Urothelium cell line (cell line): ENCODE measurements at regions not wholly inside any gene's neighbourhood (a gene's known extent, or its start where the extent isn't known, plus 50 kb on each side); places are given as distances from the start of the nearest gene placed in this dataset.
A peak's percentile ranks its signal among the peaks of the same experiment; 100 is the strongest.

ENCODE experiments used
- DNase-seq: peaks from one replicate; pipeline ENCODE4 v3.0.0; 2011; ENCODE audit warnings: low spot score, mixed read lengths
- FAIRE-seq: peaks from 2 replicates; lab custom pipeline; 2011; peaks lifted over from hg19 to GRCh38; lab: Jason Lieb, UNC

DNA sequence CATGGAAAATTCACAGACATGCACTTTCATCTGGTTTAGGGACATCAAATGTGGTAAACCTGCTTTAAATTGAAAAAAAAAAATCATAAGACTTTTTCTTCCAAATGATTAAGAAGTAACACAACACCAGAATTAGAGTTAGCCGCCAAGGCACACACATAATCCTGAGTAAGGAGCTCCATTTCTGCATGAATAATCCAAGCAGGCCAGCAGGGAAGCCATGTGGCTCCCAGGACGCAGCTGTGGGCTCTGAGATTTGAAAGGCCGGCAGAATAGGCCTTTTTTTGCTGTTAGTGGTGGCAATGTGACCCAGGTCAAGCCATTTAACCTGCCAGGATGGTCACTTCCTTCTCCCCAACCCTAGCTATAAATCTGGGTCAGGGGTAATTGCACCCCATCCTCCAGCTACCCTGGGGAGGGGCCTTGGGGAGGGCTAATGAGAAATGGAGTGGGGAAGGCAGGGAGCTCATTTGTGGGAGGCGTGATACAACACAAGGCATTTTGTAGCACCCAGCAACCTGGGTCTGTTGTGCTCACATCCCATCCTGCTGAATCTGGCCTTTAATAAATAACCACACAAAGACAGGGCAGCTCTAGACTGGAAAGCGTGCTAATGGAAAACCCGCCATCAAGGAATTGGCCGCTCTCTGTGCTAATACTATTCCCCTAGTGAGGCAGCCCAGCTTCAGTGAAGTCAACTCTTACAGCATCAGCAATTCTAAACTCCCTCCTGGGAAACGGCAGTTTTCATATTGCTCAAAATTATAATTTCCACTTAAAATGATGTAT, 178.5 kb downstream of the RHOU start:
- no peak for FAIRE-seq
- DNase-seq = no peak

GRCh38 chr1:228914700-228915099, 179.4 kb downstream of the RHOU start:
- no peak for FAIRE-seq

DNA sequence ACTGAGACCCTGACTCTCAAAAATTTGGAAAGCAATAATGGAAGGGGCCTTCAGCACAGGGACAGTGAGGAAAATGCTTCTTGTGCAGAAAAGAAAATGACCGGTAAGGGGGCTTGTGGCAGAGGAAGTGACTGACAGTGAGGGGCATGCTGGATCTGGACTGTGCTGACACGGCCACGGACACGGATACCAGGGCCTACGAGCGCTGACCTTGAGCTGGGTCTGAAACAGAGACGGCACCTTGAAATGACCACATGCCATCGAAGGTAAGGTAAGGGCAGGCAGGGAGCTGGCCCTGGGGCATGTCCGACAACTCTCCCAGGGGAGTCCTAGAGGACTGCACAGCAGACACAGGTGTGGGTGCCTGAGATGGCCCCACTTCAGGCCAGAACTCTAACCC, 182.1 kb downstream of the RHOU start:
- DNase-seq (no peak), FAIRE-seq (no peak)

More at GRCh38 chr1:228914700-228915099, 179.4 kb downstream of the RHOU start:
- DNase-seq = no peak

DNA sequence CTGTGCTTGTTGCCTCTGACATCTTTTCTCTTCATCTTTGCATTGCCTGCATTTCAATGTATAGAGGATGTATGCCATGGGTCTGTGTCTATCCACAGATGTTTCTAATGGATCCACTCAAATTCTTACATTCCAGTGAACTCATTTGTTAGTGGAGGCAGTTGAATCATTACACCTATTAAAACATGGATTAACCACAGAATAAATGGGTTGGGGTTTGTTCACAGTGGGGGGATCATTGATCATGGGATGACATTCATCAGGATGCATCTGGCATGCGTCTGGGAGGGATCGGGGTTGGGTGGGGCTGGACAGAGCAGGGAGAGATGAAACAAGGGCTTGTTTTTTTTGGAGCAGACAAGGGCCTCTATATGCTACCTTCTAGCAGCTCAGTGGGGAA, 182.5 kb downstream of the RHOU start:
- DNase-seq = no peak
- FAIRE-seq = no peak

DNA sequence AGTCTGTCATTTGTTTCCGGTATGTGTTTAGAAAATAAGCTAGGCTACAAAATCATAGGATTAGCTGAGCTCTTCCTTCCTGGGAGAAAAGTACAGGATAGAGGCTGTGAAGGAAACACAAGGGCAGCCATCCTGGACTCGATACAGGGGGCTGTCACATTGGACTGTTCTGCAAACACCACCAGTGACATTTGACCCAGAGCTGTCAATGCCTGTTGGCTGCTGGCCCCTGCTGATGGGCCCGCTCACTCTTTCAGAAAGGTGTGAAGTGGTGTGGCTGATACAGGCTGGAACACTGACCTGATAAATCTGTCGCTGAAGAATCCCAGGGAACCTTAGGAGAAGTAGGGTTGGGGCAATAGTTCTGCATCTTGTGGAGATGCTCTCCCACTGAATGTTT, 183.1 kb downstream of the RHOU start:
- DNase-seq (no peak), FAIRE-seq (no peak)

GRCh38 chr1:228919914-228920313, 184.6 kb downstream of the RHOU start:
- no peak for FAIRE-seq

GRCh38 chr1:228920831-228921230, 185.6 kb downstream of the RHOU start:
- FAIRE-seq (no peak), DNase-seq (no peak)

More at GRCh38 chr1:228919914-228920313, 184.6 kb downstream of the RHOU start:
- no peak for DNase-seq

GRCh38 chr1:228921481-228921880, 186.2 kb downstream of the RHOU start:
- no peak for FAIRE-seq

DNA sequence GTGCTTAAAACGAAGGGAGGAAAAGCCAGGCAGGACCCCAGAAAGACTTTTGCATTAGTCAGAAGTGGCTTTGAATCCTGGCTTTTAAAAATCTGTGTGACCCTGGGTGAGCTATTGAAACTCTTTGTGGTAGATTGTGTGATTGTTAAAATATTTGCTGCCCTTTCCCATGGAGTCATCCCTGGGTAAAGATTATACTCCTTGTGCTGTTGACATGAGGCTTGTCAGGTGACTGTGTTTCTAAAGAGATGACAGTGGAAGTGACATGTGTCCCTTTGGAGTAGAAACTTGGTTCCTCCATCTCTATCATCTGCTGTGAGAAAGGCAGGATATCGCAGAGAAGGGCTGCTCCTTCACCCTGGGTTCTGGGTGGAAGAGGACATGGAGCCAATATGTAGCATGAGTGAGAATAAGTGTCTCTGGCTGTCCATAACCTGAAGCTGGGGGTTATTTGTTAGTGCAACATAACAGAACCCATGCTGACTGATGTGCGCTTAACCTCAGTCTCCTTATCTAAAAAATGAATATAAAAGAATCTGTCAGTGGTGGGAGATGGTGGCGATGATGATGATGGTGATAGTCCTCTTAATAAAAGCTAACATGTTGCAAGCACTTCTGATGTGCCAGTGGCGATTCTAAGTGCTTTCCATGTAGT, 187.6 kb downstream of the RHOU start:
- FAIRE-seq = peak; percentile 59
- no peak for DNase-seq

More at GRCh38 chr1:228921481-228921880, 186.2 kb downstream of the RHOU start:
- DNase-seq = no peak

DNA sequence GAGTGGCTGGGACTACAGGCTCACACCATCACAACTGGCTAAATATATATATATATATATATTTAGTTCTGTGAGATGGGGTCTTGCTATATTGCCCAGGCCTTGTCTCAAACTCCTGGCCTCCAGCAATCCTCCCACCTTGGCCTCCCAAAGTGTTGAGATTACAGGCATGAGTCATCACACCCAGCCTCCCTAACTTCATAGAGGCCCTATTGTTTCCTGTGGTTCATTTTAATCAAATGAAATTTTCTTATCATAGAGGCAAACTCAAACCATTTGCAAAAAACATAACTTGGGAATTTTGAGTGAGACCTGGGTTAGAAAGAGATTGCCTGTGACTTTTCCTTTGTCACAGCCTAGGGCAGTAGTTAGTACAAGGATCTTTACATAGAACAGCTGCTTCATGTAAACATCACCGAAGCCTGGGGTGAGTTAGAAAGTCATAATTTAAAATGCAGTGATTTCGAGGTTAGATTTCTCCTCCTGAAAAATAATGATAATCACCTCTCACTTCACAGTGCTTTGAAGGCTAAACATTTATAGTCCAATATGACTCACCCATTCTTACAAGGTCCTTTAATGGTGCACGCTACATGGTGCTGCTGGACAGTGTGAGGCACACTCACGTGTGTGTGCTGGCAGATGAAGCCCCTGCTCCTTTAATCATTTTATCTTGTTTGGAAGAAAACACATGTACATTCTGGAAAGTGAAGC, 188.9 kb downstream of the RHOU start:
- DNase-seq = no peak
- no peak for FAIRE-seq

- DNase-seq (no peak), FAIRE-seq (no peak)
Observed at GRCh38 chr1:228925691-228926090, 190.4 kb downstream of the RHOU start.

- no peak for FAIRE-seq
- no peak for DNase-seq
Observed at GRCh38 chr1:228927421-228927820, 192.1 kb downstream of the RHOU start.

DNA sequence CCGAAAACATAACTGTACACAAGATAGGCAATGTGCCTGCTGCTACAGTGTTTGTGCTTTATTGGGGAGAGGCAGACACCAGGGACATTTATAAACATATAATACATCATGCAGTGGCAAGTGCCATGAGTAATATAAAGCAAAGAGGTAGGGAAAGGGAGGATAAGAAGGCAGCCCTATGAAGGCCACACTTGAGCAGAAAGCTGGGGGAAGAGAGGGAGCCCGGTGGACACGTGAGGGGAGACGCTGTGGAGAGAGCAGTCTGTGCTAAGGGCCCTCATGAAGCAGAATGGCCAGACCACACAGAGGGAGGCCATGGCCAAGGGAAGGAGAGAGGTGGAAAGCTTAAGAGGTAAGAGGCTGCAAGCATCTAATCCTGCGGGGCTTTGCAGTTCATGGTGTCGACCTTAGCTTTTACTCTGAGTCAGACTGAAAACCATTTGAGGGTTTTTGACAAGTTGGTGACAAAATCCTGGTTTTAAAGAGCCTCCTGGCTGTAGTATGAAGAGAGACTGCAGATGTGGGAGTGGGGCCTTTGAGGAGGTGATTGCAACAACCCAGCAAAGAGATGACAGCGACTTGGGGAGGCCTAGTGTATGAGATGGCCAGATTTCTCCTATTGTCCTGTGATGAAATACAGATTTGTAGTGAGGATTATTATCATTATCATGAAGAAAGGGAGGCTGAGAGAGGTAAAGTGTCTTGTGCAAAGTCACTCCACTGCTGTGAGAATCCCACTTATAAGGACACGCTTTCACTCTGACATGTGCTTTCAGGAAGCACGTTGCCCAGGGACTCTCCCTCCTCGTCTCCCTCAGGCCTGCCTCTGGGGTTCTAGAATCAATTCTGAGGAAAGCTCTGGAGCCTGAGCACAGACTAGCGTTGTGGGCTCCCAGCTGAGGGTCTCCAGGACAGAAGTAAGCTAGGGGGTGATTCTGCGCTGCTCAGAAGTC, 192.9 kb downstream of the RHOU start:
- no peak for FAIRE-seq

DNA sequence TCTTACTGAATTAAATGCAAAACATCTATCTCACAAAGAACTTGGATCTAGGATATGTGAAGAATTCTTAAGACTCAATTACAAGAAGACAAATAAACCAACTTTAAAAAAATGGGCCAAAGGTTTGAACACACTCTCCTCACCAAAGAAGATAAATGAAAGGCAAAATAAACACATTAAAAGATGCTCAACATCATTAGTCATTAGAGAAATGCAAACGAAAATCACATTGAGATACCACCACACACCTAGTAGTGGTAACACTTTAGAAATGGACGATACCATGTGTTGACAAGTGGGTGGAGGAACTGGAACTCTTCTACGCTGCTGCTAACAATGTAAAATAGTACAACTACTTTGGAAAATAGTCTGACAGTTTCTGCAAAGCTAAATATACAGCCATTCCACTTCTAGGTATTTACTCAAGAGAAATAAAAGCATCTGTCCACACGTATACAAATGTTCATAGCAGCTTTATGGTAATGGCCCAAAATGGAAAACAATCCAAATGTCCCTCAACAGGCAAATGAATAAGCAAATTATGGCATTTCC, 194.3 kb downstream of the RHOU start:
- no peak for FAIRE-seq
- no peak for DNase-seq

More for the DNA sequence above, 192.9 kb downstream of the RHOU start:
- DNase-seq = no peak

DNA sequence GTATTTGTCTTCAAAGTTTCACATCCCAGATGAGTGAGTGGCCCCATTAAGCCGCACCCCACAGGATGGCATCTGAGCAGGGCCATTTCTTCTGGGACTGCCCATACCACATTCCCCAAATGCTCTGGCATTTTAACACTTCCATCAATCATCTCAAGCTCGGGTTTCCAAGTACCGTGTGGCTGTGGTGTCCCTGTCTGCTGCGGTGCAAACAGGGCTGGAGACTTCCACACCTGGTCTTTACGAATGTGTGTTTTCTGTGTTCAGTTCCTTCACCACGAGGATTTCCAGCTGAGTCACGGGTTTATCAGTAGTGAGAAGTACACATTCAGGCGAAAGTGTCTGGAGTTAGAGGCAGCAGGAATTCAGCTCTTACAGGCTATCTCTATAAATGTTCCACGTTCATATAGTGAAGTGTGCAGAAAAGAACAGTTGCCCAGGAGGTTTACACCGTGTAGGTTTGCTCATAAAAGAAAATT, 195.2 kb downstream of the RHOU start:
- no peak for FAIRE-seq

GRCh38 chr1:228933753-228934152, 198.5 kb downstream of the RHOU start:
- FAIRE-seq (no peak), DNase-seq (no peak)

More for the DNA sequence above, 195.2 kb downstream of the RHOU start:
- DNase-seq = no peak

GRCh38 chr1:228935198-228935663, 200.0 kb downstream of the RHOU start:
- DNase-seq = no peak

GRCh38 chr1:228935855-228936727, 200.8 kb downstream of the RHOU start:
- FAIRE-seq (no peak), DNase-seq (no peak)

More at GRCh38 chr1:228935198-228935663, 200.0 kb downstream of the RHOU start:
- no peak for FAIRE-seq

GRCh38 chr1:228936881-228937280, 201.6 kb downstream of the RHOU start:
- FAIRE-seq (no peak), DNase-seq (no peak)
